Prostate gland (tissue), 2 donors: ENCODE measurements at regions not wholly inside any gene's neighbourhood (a gene's known extent, or its start where the extent isn't known, plus 50 kb on each side); places are given as distances from the start of the nearest gene placed in this dataset.

ENCODE experiments used
- POLR2A ChIP-seq: fragments of 450-650 bp; IDR thresholded peaks from one replicate; pipeline ENCODE4 v1.6.1; 2016; ENCODE audit warnings: antibody characterized with exemption, mild to moderate bottlenecking
- TF ChIP-seq, protein P1 (sequence below), 4 experiments: fragments of 200-600 bp in 2 of 4; fragments of 450-650 bp in 2 of 4; sonication (generic) in 2 of 4; IDR thresholded peaks; 1 replicate in 3 of 4; 2 replicates in 1 of 4; pipeline ENCODE4 v1.5.1; 2016 to 2019; ENCODE audit warnings: antibody characterized with exemption in 4 of 4, mild to moderate bottlenecking in 2 of 4, moderate library complexity in 2 of 4

DNA sequence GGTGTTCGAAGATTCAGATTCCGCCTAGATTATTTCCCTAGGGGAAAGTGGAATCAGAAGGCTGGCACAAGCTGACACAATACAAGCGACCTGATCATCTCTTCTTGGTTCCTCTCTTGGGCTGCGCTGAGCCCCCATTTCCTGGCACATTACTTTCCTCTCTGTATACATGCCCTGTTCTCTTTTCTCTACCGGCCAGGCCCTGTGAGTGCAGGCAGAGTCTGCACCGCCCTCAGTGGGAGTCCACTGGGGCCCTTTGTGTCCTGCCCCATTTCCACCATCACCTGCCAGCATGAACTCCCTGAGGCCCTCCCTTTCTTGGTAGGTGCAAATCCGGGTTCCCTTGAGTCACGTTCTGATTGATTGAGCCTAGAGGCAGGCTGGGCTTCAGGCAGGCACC, 287.9 kb downstream of the MSX2 start:
- TF ChIP-seq, protein P1, sequence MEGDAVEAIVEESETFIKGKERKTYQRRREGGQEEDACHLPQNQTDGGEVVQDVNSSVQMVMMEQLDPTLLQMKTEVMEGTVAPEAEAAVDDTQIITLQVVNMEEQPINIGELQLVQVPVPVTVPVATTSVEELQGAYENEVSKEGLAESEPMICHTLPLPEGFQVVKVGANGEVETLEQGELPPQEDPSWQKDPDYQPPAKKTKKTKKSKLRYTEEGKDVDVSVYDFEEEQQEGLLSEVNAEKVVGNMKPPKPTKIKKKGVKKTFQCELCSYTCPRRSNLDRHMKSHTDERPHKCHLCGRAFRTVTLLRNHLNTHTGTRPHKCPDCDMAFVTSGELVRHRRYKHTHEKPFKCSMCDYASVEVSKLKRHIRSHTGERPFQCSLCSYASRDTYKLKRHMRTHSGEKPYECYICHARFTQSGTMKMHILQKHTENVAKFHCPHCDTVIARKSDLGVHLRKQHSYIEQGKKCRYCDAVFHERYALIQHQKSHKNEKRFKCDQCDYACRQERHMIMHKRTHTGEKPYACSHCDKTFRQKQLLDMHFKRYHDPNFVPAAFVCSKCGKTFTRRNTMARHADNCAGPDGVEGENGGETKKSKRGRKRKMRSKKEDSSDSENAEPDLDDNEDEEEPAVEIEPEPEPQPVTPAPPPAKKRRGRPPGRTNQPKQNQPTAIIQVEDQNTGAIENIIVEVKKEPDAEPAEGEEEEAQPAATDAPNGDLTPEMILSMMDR (IDR thresholded peaks at IDR 0.05), result no peak
- TF ChIP-seq POLR2A, result no peak
